Endothelial cell of umbilical vein (primary cell): ENCODE measurements at regions not wholly inside any gene's neighbourhood (a gene's known extent, or its start where the extent isn't known, plus 50 kb on each side); places are given as distances from the start of the nearest gene placed in this dataset.

ENCODE experiments used
- BruUV-seq: library from RNA; stranded (reverse); fragments of 400-500 nt; replicated peaks from 2 replicates; lab custom pipeline; 2021; lab: Mats Ljungman, UMichigan
- CTCF ChIA-PET: fragments of 300-600, 350-600 bp; sonication (Branson Sonifier 250); formaldehyde crosslinking; loops from one replicate; lab custom pipeline; 2021; ENCODE audit warnings: antibody characterized with exemption, inconsistent platforms; lab: Charles Lee
- POLR2A ChIA-PET: fragments of 300-600, 350-600 bp; sonication (Branson Sonifier 250); formaldehyde crosslinking; loops from one replicate; lab custom pipeline; 2021; ENCODE audit warnings: antibody characterized with exemption, inconsistent platforms; lab: Charles Lee
- DNase-seq: peaks from one replicate; pipeline ENCODE4 v3.0.0-alpha.2; 2011; ENCODE audit warnings: low read depth, low spot score
- FAIRE-seq: peaks from 2 replicates; lab custom pipeline; 2011; peaks lifted over from hg19 to GRCh38; lab: Jason Lieb, UNC
- H2AFZ ChIP-seq: 2 replicates; pipeline ENCODE4 v1.6.0; 2012; ENCODE audit warnings: low read depth, low read length, control low read depth, inconsistent platforms
- H3K27ac ChIP-seq: 2 replicates; pipeline ENCODE4 v1.5.1; 2011; ENCODE audit warnings: low read depth, mild to moderate bottlenecking, control low read depth, low read length, moderate library complexity; ENCODE audit not compliant: insufficient read depth
- H3K27me3 ChIP-seq, 2 experiments: 2 replicates each; pipeline versions ENCODE4 v1.6.0 to v1.6.1; 2011; ENCODE audit warnings: low read length in 2 of 2, mixed read lengths in 1 of 2; ENCODE audit not compliant: control insufficient read depth in 2 of 2, insufficient read depth in 2 of 2
- H3K36me3 ChIP-seq, 2 experiments: 2 replicates in 1 of 2; 3 replicates in 1 of 2; pipeline ENCODE4 v1.5.1; 2011; ENCODE audit warnings: low read length in 2 of 2, mild to moderate bottlenecking in 1 of 2, moderate library complexity in 1 of 2; ENCODE audit not compliant: control insufficient read depth in 2 of 2, insufficient read depth in 2 of 2; ENCODE audit errors: extremely low read depth in 1 of 2
- H3K4me1 ChIP-seq: 3 replicates; pipeline ENCODE4 v1.5.1; 2011; ENCODE audit warnings: mild to moderate bottlenecking, low read length; ENCODE audit not compliant: control insufficient read depth, insufficient read depth; ENCODE audit errors: extremely low read depth
- H3K4me2 ChIP-seq: 2 replicates; pipeline ENCODE4 v1.6.1; 2011; ENCODE audit warnings: low read length, control low read depth, mixed read lengths; ENCODE audit not compliant: insufficient read depth
- H3K4me3 ChIP-seq, 3 experiments: fragments of 200-600 bp in 1 of 3; sonication (generic), shearing (Covaris generic) in 1 of 3; replicated peaks in 1 of 3; 2 replicates each; pipeline ENCODE4 v1.5.1; 2011 to 2016; ENCODE audit warnings: control low read depth in 3 of 3, low read length in 3 of 3, mild to moderate bottlenecking in 2 of 3, inconsistent platforms in 1 of 3, low read depth in 1 of 3, moderate library complexity in 1 of 3; ENCODE audit not compliant: insufficient read depth in 1 of 3
- H3K79me2 ChIP-seq: 2 replicates; pipeline ENCODE4 v1.6.0; 2012; ENCODE audit warnings: low read length, inconsistent platforms; ENCODE audit not compliant: control insufficient read depth, insufficient read depth
- H3K9ac ChIP-seq: replicated peaks from 2 replicates; pipeline ENCODE3; 2011; ENCODE audit warnings: low read length, control low read depth; ENCODE audit not compliant: insufficient read depth; ENCODE audit errors: extremely low read depth
- H3K9me1 ChIP-seq: replicated peaks from 3 replicates; pipeline ENCODE4 v1.6.0; 2011; ENCODE audit warnings: mild to moderate bottlenecking, low read length; ENCODE audit not compliant: control insufficient read depth, insufficient read depth; ENCODE audit errors: extremely low read depth
- H3K9me3 ChIP-seq: replicated peaks from 2 replicates; pipeline ENCODE4 v1.5.1; 2012; ENCODE audit warnings: low read length, inconsistent platforms; ENCODE audit not compliant: control insufficient read depth, insufficient read depth
- H4K20me1 ChIP-seq: replicated peaks from 2 replicates; pipeline ENCODE3; 2011; ENCODE audit warnings: mild to moderate bottlenecking, low read length; ENCODE audit not compliant: control insufficient read depth, insufficient read depth; ENCODE audit errors: extremely low read depth
- CTCF ChIP-seq, 2 donors: IDR thresholded peaks; 1 replicate in 1 of 2; 2 replicates in 1 of 2; pipeline ENCODE4 v1.5.1; 2011; ENCODE audit warnings: low read length in 2 of 2, mild to moderate bottlenecking in 2 of 2, moderate library complexity in 2 of 2, control low read depth in 1 of 2, inconsistent platforms in 1 of 2, low read depth in 1 of 2; ENCODE audit not compliant: insufficient read depth in 1 of 2; ENCODE audit errors: extremely low read depth in 1 of 2
- EZH2 ChIP-seq: IDR thresholded peaks from 2 replicates; pipeline ENCODE4 v1.6.1; 2012; ENCODE audit warnings: borderline replicate concordance, low read depth, mild to moderate bottlenecking, moderate library complexity, low read length, inconsistent platforms; ENCODE audit not compliant: severe bottlenecking
- FOS ChIP-seq: IDR thresholded peaks from 2 replicates; pipeline ENCODE4 v1.6.1; 2011; ENCODE audit warnings: mild to moderate bottlenecking, low read length, moderate library complexity, borderline replicate concordance; ENCODE audit not compliant: insufficient read depth
- GATA2 ChIP-seq: IDR thresholded peaks from 2 replicates; pipeline ENCODE4 v1.7.0; 2011; ENCODE audit warnings: low read depth, mild to moderate bottlenecking, moderate library complexity, mixed read lengths, low read length; ENCODE audit not compliant: insufficient read length, insufficient read depth
- JUN ChIP-seq: IDR thresholded peaks from 2 replicates; pipeline ENCODE4 v1.6.1; 2011; ENCODE audit warnings: borderline replicate concordance, low read depth; ENCODE audit not compliant: insufficient read length, insufficient read depth
- MAX ChIP-seq: IDR thresholded peaks from 2 replicates; pipeline ENCODE4 v1.6.1; 2011; ENCODE audit not compliant: insufficient read depth, insufficient read length
- MYC ChIP-seq: IDR thresholded peaks from one replicate; pipeline ENCODE4 v1.6.1; 2011; ENCODE audit warnings: mild to moderate bottlenecking, low read depth, low read length
- POLR2A ChIP-seq: IDR thresholded peaks from 2 replicates; pipeline ENCODE4 v1.6.1; 2012; ENCODE audit warnings: low read depth, mild to moderate bottlenecking, control low read depth, low read length
- POLR2AphosphoS5 ChIP-seq: IDR thresholded peaks from 2 replicates; pipeline ENCODE4 v1.6.1; 2012; ENCODE audit warnings: low read depth, mild to moderate bottlenecking, control low read depth, low read length, moderate library complexity; ENCODE audit not compliant: insufficient read depth
- dilution Hi-C: fragments of 300-500 bp; cut with MboI; formaldehyde crosslinking; loops from one replicate; pipeline ENCODE4 v1.15.0; 2019; ENCODE audit warnings: low sequenced_read_pairs; ENCODE audit not compliant: extremely low pct_ligation_motif_present
- intact Hi-C: fragments of 100-400 bp; cut with micrococcal nuclease; formaldehyde crosslinking; loops from one replicate; pipeline ENCODE4 v1.10.0; 2022

- intact Hi-C loops (no loop called here), dilution Hi-C loops (no loop called here)
- FAIRE-seq: no peak
- Histone ChIP-seq H3K4me1 (no peaks in the 10 kb centered on the region), H4K20me1 (no peaks in the 10 kb centered on the region), H3K27me3 (no peaks in the 10 kb centered on the region), H3K36me3 (no peaks in the 10 kb centered on the region), H3K4me2 (no peak overlapping the region), H3K9me1 (no peaks in the 10 kb centered on the region), H3K9ac (no peak overlapping the region), H3K4me3 (no peak overlapping the region), H3K79me2 (no peaks in the 10 kb centered on the region), H3K9me3 (no peaks in the 10 kb centered on the region), H2AFZ (no peak overlapping the region), H3K27ac (no peak overlapping the region)
- ChIA-PET CTCF (no interaction called here), POLR2A (no interaction called here)
- DNase-seq: no peak
- TF ChIP-seq CTCF (IDR thresholded peaks at IDR 0.05; ENCODE audit: extremely low read depth in 1 of 2, insufficient read depth in 1 of 2, low read depth in 1 of 2, low read length in 2 of 2) (no peak), POLR2AphosphoS5 (no peak), MYC (no peak), FOS (no peak), JUN (no peak), POLR2A (no peak), GATA2 (no peak), EZH2 (no peak), MAX (no peak)
- no TSS peak for BruUV-seq
These were observed 295.4 kb downstream of the BCOR start for GRCh38 chrX:39802354-39802753.
